ENCODE measurements at regions not wholly inside any gene's neighbourhood (a gene's known extent, or its start where the extent isn't known, plus 50 kb on each side); places are given as distances from the start of the nearest gene placed in this dataset.

DNA sequence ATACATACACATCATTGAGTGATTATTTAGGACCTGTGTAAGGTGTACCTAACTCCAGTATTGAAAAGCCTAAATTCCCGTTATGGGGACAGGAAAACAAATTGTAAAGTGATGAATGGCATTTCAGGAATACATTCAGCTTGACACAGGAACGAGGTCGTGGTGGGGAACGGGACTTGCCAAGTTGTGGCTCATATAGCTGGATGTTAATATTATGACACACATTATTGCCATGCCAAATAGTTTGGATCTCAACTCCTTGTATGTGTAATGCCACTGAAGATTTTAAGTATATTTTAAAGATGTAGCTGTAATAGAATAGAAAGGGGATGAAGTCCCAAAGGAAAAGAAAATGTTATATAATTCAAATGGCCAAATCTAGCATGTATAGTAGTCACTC lies 227.2 kb upstream of the GOLIM4 start (continued):
- TF ChIP-seq ZNF281 (CRISPR knock-in tag; IDR thresholded peaks at IDR 0.05) (no peak), OVOL2 (CRISPR knock-in tag; IDR thresholded peaks at IDR 0.05; ENCODE audit: borderline replicate concordance) (no peak), RELA (CRISPR knock-in tag; IDR thresholded peaks at IDR 0.05; ENCODE audit: borderline replicate concordance) (no peak), ZNF232 (CRISPR knock-in tag; IDR thresholded peaks at IDR 0.05) (no peak), ESRRA (CRISPR knock-in tag; IDR thresholded peaks at IDR 0.05; ENCODE audit: borderline replicate concordance) (no peak), HMGXB4 (CRISPR knock-in tag; IDR thresholded peaks at IDR 0.05) (no peak), CTCF (IDR thresholded peaks at IDR 0.05) (no peak)
- TF ChIP-seq, protein P1, sequence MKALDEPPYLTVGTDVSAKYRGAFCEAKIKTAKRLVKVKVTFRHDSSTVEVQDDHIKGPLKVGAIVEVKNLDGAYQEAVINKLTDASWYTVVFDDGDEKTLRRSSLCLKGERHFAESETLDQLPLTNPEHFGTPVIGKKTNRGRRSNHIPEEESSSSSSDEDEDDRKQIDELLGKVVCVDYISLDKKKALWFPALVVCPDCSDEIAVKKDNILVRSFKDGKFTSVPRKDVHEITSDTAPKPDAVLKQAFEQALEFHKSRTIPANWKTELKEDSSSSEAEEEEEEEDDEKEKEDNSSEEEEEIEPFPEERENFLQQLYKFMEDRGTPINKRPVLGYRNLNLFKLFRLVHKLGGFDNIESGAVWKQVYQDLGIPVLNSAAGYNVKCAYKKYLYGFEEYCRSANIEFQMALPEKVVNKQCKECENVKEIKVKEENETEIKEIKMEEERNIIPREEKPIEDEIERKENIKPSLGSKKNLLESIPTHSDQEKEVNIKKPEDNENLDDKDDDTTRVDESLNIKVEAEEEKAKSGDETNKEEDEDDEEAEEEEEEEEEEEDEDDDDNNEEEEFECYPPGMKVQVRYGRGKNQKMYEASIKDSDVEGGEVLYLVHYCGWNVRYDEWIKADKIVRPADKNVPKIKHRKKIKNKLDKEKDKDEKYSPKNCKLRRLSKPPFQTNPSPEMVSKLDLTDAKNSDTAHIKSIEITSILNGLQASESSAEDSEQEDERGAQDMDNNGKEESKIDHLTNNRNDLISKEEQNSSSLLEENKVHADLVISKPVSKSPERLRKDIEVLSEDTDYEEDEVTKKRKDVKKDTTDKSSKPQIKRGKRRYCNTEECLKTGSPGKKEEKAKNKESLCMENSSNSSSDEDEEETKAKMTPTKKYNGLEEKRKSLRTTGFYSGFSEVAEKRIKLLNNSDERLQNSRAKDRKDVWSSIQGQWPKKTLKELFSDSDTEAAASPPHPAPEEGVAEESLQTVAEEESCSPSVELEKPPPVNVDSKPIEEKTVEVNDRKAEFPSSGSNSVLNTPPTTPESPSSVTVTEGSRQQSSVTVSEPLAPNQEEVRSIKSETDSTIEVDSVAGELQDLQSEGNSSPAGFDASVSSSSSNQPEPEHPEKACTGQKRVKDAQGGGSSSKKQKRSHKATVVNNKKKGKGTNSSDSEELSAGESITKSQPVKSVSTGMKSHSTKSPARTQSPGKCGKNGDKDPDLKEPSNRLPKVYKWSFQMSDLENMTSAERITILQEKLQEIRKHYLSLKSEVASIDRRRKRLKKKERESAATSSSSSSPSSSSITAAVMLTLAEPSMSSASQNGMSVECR (CRISPR knock-in tag; IDR thresholded peaks at IDR 0.05; ENCODE audit: borderline replicate concordance) = no peak
- TF ChIP-seq, protein P2, sequence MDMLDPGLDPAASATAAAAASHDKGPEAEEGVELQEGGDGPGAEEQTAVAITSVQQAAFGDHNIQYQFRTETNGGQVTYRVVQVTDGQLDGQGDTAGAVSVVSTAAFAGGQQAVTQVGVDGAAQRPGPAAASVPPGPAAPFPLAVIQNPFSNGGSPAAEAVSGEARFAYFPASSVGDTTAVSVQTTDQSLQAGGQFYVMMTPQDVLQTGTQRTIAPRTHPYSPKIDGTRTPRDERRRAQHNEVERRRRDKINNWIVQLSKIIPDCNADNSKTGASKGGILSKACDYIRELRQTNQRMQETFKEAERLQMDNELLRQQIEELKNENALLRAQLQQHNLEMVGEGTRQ (CRISPR knock-in tag; IDR thresholded peaks at IDR 0.05) = no peak
- TF ChIP-seq, protein P3, sequence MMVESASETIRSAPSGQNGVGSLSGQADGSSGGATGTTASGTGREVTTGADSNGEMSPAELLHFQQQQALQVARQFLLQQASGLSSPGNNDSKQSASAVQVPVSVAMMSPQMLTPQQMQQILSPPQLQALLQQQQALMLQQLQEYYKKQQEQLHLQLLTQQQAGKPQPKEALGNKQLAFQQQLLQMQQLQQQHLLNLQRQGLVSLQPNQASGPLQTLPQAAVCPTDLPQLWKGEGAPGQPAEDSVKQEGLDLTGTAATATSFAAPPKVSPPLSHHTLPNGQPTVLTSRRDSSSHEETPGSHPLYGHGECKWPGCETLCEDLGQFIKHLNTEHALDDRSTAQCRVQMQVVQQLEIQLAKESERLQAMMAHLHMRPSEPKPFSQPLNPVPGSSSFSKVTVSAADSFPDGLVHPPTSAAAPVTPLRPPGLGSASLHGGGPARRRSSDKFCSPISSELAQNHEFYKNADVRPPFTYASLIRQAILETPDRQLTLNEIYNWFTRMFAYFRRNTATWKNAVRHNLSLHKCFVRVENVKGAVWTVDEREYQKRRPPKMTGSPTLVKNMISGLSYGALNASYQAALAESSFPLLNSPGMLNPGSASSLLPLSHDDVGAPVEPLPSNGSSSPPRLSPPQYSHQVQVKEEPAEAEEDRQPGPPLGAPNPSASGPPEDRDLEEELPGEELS (CRISPR knock-in tag; IDR thresholded peaks at IDR 0.05) = no peak

DNA sequence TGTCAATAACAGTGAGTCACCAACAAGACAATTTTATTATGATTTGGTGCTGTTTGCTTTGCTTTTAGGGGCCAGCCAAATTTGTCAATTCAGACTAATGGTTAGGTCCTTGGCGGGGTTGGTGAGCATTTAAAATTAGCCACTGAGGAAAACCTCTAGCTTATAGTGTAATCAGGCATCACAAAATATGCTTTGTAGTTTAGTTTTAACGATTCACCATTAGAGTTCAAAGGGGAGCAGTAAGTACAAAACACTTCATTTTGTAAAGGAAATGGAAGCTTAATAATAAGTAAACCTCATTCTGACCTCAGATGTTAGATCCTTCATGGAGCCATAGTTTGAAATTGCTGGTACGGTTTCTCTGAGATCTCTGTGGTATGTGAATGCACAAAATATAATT lies 218.4 kb upstream of the GOLIM4 start:
- no peak for ATAC-seq
- peaks cover 5% of the 10 kb centered on the region for H3K9me3 Mint-ChIP-seq
- H3K4me1 Mint-ChIP-seq = no peaks in the 10 kb centered on the region
- no peak overlapping the region for H3K27ac Mint-ChIP-seq
- ChIA-PET CTCF (no interaction called here), POLR2A (no interaction called here)
- DNase-seq (ENCODE audit: low spot score) = no peak
- H3K4me3 Mint-ChIP-seq = no peak overlapping the region
- H3K27me3 Mint-ChIP-seq (ENCODE audit: low read depth) = no peaks in the 10 kb centered on the region
- H3K36me3 Mint-ChIP-seq = no peaks in the 10 kb centered on the region
- TF ChIP-seq CTCF (IDR thresholded peaks at IDR 0.05) (no peak), ZNF396 (CRISPR knock-in tag; IDR thresholded peaks at IDR 0.05; ENCODE audit: borderline replicate concordance) (no peak), JAZF1 (CRISPR knock-in tag; IDR thresholded peaks at IDR 0.05) (no peak), HMGXB4 (CRISPR knock-in tag; IDR thresholded peaks at IDR 0.05) (no peak), MXD4 (CRISPR knock-in tag; IDR thresholded peaks at IDR 0.05; ENCODE audit: borderline replicate concordance) (no peak), ATF1 (CRISPR knock-in tag; IDR thresholded peaks at IDR 0.05) (no peak)
- TF ChIP-seq, protein P4, sequence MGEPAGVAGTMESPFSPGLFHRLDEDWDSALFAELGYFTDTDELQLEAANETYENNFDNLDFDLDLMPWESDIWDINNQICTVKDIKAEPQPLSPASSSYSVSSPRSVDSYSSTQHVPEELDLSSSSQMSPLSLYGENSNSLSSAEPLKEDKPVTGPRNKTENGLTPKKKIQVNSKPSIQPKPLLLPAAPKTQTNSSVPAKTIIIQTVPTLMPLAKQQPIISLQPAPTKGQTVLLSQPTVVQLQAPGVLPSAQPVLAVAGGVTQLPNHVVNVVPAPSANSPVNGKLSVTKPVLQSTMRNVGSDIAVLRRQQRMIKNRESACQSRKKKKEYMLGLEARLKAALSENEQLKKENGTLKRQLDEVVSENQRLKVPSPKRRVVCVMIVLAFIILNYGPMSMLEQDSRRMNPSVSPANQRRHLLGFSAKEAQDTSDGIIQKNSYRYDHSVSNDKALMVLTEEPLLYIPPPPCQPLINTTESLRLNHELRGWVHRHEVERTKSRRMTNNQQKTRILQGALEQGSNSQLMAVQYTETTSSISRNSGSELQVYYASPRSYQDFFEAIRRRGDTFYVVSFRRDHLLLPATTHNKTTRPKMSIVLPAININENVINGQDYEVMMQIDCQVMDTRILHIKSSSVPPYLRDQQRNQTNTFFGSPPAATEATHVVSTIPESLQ (CRISPR knock-in tag; IDR thresholded peaks at IDR 0.05) = no peak
